OCI-LY1 (cell line): ENCODE measurements at regions not wholly inside any gene's neighbourhood (a gene's known extent, or its start where the extent isn't known, plus 50 kb on each side); places are given as distances from the start of the nearest gene placed in this dataset.

Experiments used
- H2AFZ ChIP-seq: fragments of 200-600 bp; sonication (generic), shearing (Covaris generic); 2 replicates; pipeline ENCODE4 v1.6.0; 2014; ENCODE audit warnings: antibody characterized with exemption, mild to moderate bottlenecking, low read length
- H3F3A ChIP-seq: fragments of 200-600 bp; sonication (generic), shearing (Covaris generic); 2 replicates; pipeline ENCODE4 v1.6.0; 2014; ENCODE audit warnings: mild to moderate bottlenecking, antibody characterized with exemption, low read length, moderate library complexity; ENCODE audit not compliant: insufficient read depth
- H3K27ac ChIP-seq: fragments of 200-600 bp; sonication (generic); 2 replicates; pipeline ENCODE4 v1.5.1; 2014; ENCODE audit warnings: low read length, mixed run types, mild to moderate bottlenecking, low read depth; ENCODE audit not compliant: poor library complexity, severe bottlenecking
- H3K27me3 ChIP-seq: fragments of 200-600 bp; sonication (generic); 2 replicates; pipeline ENCODE4 v1.6.0; 2014; ENCODE audit warnings: antibody characterized with exemption, mild to moderate bottlenecking, low read length, moderate library complexity; ENCODE audit not compliant: insufficient read depth
- H3K36me3 ChIP-seq: fragments of 200-600 bp; sonication (generic); 2 replicates; pipeline ENCODE4 v1.6.1; 2014; ENCODE audit warnings: mild to moderate bottlenecking, antibody characterized with exemption, low read length, moderate library complexity, mixed read lengths; ENCODE audit not compliant: insufficient read depth
- H3K4me1 ChIP-seq: fragments of 200-600 bp; sonication (generic); 2 replicates; pipeline ENCODE4 v1.5.1; 2014; ENCODE audit warnings: mild to moderate bottlenecking, low read length, moderate library complexity; ENCODE audit not compliant: insufficient read depth, severe bottlenecking
- H3K4me2 ChIP-seq: fragments of 200-600 bp; sonication (generic), shearing (Covaris generic); 2 replicates; pipeline ENCODE4 v1.6.1; 2014; ENCODE audit warnings: low read length
- H3K4me3 ChIP-seq: fragments of 200-600 bp; sonication (generic); 2 replicates; pipeline ENCODE4 v1.5.1; 2014; ENCODE audit warnings: low read length, low read depth, mild to moderate bottlenecking, mixed read lengths; ENCODE audit not compliant: poor library complexity, severe bottlenecking
- H3K79me2 ChIP-seq: fragments of 200-600 bp; shearing (Covaris generic); 2 replicates; pipeline ENCODE4 v1.6.1; 2016; ENCODE audit warnings: mixed run types, low read length, mixed read lengths; ENCODE audit not compliant: insufficient read depth
- H3K9ac ChIP-seq: fragments of 200-600 bp; sonication (generic), shearing (Covaris generic); 2 replicates; pipeline ENCODE4 v1.6.1; 2014; ENCODE audit warnings: mild to moderate bottlenecking, low read length, mixed read lengths
- H3K9me2 ChIP-seq: fragments of 200-600 bp; sonication (generic), shearing (Covaris generic); 2 replicates; pipeline ENCODE4 v1.6.1; 2014; ENCODE audit warnings: low read depth, mild to moderate bottlenecking, low read length, mixed read lengths
- H3K9me3 ChIP-seq: fragments of 200-600 bp; shearing (Covaris generic); 2 replicates; pipeline ENCODE4 v1.6.1; 2014; ENCODE audit warnings: low read length, mixed read lengths
- H4K20me1 ChIP-seq: fragments of 200-600 bp; sonication (generic), shearing (Covaris generic); 2 replicates; pipeline ENCODE4 v1.6.0; 2016; ENCODE audit warnings: mild to moderate bottlenecking, low read length; ENCODE audit not compliant: insufficient read depth
- EZH2 ChIP-seq: fragments of 200-600 bp; sonication (generic), shearing (Covaris generic); IDR thresholded peaks from 2 replicates; pipeline ENCODE4 v1.8.0; 2017; ENCODE audit warnings: borderline replicate concordance, mixed run types, mild to moderate bottlenecking, antibody characterized with exemption, low read length, moderate library complexity, mixed read lengths
- TF ChIP-seq, protein P1 (sequence below): fragments of 200-600 bp; sonication (generic), shearing (Covaris generic); IDR thresholded peaks from 2 replicates; pipeline ENCODE4 v1.5.1; 2017; ENCODE audit warnings: mild to moderate bottlenecking, antibody characterized with exemption, low read length, moderate library complexity, mixed read lengths

DNA sequence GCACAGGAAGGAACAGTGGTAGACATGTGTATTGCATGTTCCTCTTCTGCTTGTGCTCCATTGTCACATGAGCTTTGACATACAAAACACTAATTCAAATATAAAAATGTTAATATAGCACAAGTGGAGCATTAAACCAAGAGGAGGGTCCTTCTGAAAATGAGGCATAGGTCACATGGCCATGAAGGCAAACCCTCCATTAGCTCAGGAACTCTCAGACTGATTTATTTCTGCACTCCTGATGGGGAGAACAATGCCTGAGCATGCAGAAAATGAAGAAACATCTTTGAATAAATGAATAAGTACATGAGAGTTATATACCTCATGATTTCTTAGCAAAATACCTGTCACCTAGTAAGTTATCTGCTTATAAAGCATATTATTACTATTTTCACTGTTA lies 769.2 kb upstream of the EPHA5 start:
- H3K9ac ChIP-seq = no peak overlapping the region
- H3K4me3 ChIP-seq = no peak overlapping the region
- no peaks in the 10 kb centered on the region for H3F3A ChIP-seq
- H3K79me2 ChIP-seq = no peaks in the 10 kb centered on the region
- no peaks in the 10 kb centered on the region for H3K4me1 ChIP-seq
- H3K9me2 ChIP-seq = no peaks in the 10 kb centered on the region
- no peak overlapping the region for H3K27ac ChIP-seq
- TF ChIP-seq EZH2 = no peak
- TF ChIP-seq, protein P1, sequence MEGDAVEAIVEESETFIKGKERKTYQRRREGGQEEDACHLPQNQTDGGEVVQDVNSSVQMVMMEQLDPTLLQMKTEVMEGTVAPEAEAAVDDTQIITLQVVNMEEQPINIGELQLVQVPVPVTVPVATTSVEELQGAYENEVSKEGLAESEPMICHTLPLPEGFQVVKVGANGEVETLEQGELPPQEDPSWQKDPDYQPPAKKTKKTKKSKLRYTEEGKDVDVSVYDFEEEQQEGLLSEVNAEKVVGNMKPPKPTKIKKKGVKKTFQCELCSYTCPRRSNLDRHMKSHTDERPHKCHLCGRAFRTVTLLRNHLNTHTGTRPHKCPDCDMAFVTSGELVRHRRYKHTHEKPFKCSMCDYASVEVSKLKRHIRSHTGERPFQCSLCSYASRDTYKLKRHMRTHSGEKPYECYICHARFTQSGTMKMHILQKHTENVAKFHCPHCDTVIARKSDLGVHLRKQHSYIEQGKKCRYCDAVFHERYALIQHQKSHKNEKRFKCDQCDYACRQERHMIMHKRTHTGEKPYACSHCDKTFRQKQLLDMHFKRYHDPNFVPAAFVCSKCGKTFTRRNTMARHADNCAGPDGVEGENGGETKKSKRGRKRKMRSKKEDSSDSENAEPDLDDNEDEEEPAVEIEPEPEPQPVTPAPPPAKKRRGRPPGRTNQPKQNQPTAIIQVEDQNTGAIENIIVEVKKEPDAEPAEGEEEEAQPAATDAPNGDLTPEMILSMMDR = no peak
- H3K27me3 ChIP-seq = no peaks in the 10 kb centered on the region
- H2AFZ ChIP-seq = no peak overlapping the region
- H4K20me1 ChIP-seq = no peaks in the 10 kb centered on the region
- no peaks in the 10 kb centered on the region for H3K9me3 ChIP-seq
- H3K4me2 ChIP-seq = no peak overlapping the region
- no peaks in the 10 kb centered on the region for H3K36me3 ChIP-seq

DNA sequence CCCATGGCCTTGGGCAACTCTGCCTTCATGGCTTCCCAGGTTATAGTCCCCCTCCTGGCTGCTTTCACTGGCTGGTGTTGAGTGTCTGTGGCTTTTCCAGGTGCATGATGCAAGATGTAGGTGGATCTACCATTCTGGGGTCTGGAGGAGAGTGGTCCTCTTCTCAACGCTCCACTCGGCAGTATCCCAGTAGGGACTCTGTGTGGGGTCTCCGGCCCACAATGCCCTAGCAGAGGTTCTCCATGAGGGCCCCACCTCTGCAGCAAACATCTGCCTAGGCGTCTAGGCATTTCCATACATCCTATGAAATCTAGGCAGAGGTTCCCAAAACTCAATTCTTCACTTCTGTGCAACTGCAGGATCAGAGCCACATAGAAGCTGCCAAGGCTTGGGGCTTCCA lies 763.4 kb upstream of the EPHA5 start:
- Histone ChIP-seq H3K9ac (no peak overlapping the region), H3K4me1 (no peaks in the 10 kb centered on the region), H4K20me1 (no peaks in the 10 kb centered on the region), H3K79me2 (no peaks in the 10 kb centered on the region), H2AFZ (no peak overlapping the region), H3F3A (no peaks in the 10 kb centered on the region), H3K4me2 (no peak overlapping the region), H3K27me3 (no peaks in the 10 kb centered on the region), H3K9me3 (no peaks in the 10 kb centered on the region), H3K36me3 (no peaks in the 10 kb centered on the region), H3K27ac (no peak overlapping the region), H3K4me3 (no peak overlapping the region), H3K9me2 (no peaks in the 10 kb centered on the region)
- no peak for TF ChIP-seq EZH2
- TF ChIP-seq, protein P1 = no peak

DNA sequence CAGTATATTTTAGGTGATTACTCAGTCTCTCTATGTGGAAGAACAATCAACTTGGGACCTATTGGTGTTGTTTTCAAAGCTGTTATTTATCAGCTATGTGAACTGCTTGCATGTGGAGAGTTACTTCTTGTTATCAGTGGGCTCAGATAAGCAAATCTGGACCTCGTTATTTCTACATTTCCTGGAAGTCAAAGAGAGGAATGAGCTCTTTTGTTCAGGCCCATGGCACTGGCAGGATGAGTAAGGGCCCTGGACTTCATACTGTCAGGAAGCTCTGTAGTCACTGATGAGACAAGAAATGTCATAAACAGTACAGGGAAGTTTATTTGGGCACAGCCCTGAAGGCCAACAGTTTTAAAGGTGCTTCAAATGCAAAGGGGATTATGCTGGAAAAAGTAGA lies 760.6 kb upstream of the EPHA5 start:
- H2AFZ ChIP-seq = no peak overlapping the region
- no peak overlapping the region for H3K9ac ChIP-seq
- no peaks in the 10 kb centered on the region for H3K4me1 ChIP-seq
- H4K20me1 ChIP-seq = no peaks in the 10 kb centered on the region
- no peaks in the 10 kb centered on the region for H3K9me2 ChIP-seq
- H3K4me2 ChIP-seq = no peak overlapping the region
- TF ChIP-seq EZH2 = no peak
- TF ChIP-seq, protein P1 = no peak
- H3K4me3 ChIP-seq = no peak overlapping the region
- no peaks in the 10 kb centered on the region for H3F3A ChIP-seq
- no peaks in the 10 kb centered on the region for H3K36me3 ChIP-seq
- H3K27me3 ChIP-seq = no peaks in the 10 kb centered on the region
- H3K27ac ChIP-seq = no peak overlapping the region
- no peaks in the 10 kb centered on the region for H3K79me2 ChIP-seq
- no peaks in the 10 kb centered on the region for H3K9me3 ChIP-seq
